ENCODE measurements at regions not wholly inside any gene's neighbourhood (a gene's known extent, or its start where the extent isn't known, plus 50 kb on each side); places are given as distances from the start of the nearest gene placed in this dataset.

DNA sequence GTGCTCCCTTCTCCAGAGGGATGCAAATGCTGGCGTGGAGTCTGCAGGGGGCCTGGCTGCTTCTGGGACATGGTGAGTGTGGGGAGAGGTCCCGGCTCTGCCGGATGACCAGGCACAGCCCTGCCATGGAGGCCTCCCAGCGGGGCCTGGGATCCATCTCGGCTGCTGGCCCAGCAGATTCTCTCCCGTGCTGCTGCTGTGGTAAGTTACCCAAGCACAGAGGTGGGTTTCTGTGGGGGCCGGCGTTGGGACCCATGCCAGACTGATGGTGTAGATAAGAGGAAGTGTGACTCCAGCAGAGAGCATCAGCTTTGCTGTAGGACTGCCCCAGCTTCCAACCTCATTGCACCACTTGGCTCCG is 147.5 kb upstream of the B3GAT1 start:
- TF ChIP-seq, protein P1, sequence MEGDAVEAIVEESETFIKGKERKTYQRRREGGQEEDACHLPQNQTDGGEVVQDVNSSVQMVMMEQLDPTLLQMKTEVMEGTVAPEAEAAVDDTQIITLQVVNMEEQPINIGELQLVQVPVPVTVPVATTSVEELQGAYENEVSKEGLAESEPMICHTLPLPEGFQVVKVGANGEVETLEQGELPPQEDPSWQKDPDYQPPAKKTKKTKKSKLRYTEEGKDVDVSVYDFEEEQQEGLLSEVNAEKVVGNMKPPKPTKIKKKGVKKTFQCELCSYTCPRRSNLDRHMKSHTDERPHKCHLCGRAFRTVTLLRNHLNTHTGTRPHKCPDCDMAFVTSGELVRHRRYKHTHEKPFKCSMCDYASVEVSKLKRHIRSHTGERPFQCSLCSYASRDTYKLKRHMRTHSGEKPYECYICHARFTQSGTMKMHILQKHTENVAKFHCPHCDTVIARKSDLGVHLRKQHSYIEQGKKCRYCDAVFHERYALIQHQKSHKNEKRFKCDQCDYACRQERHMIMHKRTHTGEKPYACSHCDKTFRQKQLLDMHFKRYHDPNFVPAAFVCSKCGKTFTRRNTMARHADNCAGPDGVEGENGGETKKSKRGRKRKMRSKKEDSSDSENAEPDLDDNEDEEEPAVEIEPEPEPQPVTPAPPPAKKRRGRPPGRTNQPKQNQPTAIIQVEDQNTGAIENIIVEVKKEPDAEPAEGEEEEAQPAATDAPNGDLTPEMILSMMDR (IDR thresholded peaks at IDR 0.05): no peak
- no peaks in the 10 kb centered on the region for H3K9me3 ChIP-seq (ENCODE audit: control insufficient read depth, low read length)

DNA sequence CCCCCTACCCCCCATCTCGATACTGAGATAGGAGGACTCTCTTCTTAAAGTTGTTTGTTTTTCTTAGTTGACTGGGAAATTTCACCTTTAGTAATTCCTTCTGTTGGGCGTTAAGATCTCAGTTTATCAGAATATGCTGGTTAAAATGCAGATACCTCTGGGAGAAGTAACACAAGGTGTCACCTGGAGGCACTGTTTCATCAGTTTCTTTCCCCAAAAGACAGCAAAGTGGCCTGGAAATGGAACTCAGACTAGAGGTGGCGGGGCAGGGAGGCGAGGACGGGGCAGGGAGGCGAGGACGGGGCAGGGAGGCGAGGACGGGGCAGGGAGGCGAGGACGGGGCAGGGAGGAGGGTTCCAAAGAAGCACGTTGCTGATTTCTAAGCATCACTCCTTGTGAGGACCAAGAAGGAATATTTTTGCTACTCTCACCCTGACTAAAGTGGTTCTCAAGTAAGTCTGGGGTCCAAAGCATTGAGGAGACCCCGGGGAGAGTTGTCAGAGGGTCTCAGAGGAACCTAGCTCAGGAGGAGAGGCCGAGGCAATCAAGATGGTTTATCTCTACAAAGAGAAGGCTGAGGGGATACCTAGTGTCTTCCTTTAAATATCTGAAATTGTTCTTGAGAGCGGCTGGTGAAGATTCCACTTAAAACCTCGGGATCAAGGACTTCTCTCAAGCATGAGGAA is 147.0 kb upstream of the B3GAT1 start:
- Histone ChIP-seq H3K27me3 (ENCODE audit: control insufficient read depth, insufficient read depth, low read length) (no peaks in the 10 kb centered on the region), H3K36me3 (ENCODE audit: control insufficient read depth, insufficient read depth, low read length) (no peaks in the 10 kb centered on the region), H3K9ac (no peak overlapping the region), H2AFZ (no peak overlapping the region), H3K27ac (no peak overlapping the region), H3K4me3 (ENCODE audit: low read depth, low read length) (no peak overlapping the region), H3K79me2 (no peaks in the 10 kb centered on the region), H3K9me3 (ENCODE audit: control insufficient read depth, low read length) (no peaks in the 10 kb centered on the region), H3K4me1 (no peaks in the 10 kb centered on the region), H3K4me2 (ENCODE audit: low read length) (no peak overlapping the region)
- TF ChIP-seq, protein P1 (IDR thresholded peaks at IDR 0.05): no peak

More for the DNA sequence above, 147.5 kb upstream of the B3GAT1 start:
- no peaks in the 10 kb centered on the region for H3K79me2 ChIP-seq
- H3K36me3 ChIP-seq (ENCODE audit: control insufficient read depth, insufficient read depth, low read length): no peaks in the 10 kb centered on the region
- no peak overlapping the region for H2AFZ ChIP-seq
- no peak overlapping the region for H3K4me3 ChIP-seq (ENCODE audit: low read depth, low read length)
- no peak overlapping the region for H3K9ac ChIP-seq
- no peak overlapping the region for H3K27ac ChIP-seq
- no peak overlapping the region for H3K4me2 ChIP-seq (ENCODE audit: low read length)
- no peaks in the 10 kb centered on the region for H3K4me1 ChIP-seq
- H3K27me3 ChIP-seq (ENCODE audit: control insufficient read depth, insufficient read depth, low read length): no peaks in the 10 kb centered on the region

DNA sequence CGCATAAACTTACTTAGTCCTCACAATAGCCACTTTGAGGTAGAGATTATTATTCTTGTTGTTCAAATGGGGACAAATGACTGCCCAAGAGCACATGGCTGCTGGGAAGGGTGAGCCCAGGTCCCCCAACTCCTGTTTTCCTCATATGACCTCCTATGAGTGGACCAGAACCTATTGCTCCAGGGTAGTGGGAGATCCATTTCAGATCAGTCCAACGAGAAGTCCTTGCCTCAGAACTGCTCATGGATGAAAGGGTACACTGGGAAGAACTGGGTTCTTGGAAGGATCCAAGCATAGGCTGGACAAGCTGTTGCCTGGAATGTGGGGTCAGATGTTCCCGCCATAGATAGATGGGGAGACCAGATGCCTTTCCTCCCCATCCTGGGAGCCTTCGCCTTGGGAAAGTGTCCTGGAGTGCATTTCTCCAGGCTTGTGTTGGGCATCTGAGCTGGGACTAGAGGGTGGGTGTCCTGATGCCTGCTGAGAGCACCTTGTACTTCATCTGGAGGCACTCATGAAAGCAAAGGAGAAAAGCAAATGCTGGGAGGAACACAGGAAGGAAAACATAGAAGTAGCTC is 146.3 kb upstream of the B3GAT1 start:
- Histone ChIP-seq H3K4me1 (no peaks in the 10 kb centered on the region), H3K27me3 (ENCODE audit: control insufficient read depth, insufficient read depth, low read length) (no peaks in the 10 kb centered on the region), H3K27ac (no peak overlapping the region), H2AFZ (no peak overlapping the region), H3K4me3 (ENCODE audit: low read depth, low read length) (no peak overlapping the region), H3K9ac (no peak overlapping the region), H3K36me3 (ENCODE audit: control insufficient read depth, insufficient read depth, low read length) (no peaks in the 10 kb centered on the region), H3K79me2 (no peaks in the 10 kb centered on the region), H3K4me2 (ENCODE audit: low read length) (no peak overlapping the region), H3K9me3 (ENCODE audit: control insufficient read depth, low read length) (no peaks in the 10 kb centered on the region)
- TF ChIP-seq, protein P1 (IDR thresholded peaks at IDR 0.05): no peak

DNA sequence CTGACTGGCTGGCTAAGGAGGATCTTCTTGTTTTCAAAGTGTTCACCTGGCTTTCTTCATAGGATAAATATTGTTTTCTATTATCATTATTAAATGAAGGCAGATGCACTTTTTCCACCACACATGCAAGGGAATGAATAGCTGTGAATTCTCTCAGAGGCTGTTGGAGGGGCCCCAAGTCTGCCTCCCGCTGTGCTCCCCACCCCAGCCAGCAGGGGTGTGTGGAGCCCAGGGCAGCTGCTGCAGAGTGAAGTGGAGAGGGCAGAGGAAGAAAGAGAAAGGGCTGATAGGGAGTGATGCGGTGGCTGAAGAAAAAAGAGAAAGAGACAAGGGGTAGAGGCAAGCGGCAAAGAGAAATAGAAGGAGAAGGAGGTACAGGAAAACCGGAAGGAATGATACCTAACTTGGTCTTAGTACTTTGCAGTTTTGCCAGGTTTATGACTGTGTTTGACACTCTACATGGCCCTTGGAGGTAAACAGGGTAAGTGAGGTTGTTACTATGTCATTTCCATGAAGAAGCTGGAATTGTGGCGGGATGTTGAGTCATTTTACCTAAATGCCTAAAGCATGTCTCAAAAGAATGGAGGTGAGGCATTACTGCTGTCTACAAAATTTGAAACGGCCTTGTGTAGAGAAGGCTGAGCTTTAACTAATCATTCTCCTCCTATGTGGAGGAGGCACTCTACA is 145.7 kb upstream of the B3GAT1 start:
- TF ChIP-seq, protein P1 (IDR thresholded peaks at IDR 0.05): no peak
- Histone ChIP-seq H3K9ac (no peak overlapping the region), H3K4me1 (no peaks in the 10 kb centered on the region), H3K27ac (no peak overlapping the region), H3K4me3 (ENCODE audit: low read depth, low read length) (no peak overlapping the region), H3K4me2 (ENCODE audit: low read length) (no peak overlapping the region), H3K36me3 (ENCODE audit: control insufficient read depth, insufficient read depth, low read length) (no peaks in the 10 kb centered on the region), H3K9me3 (ENCODE audit: control insufficient read depth, low read length) (no peaks in the 10 kb centered on the region), H3K79me2 (no peaks in the 10 kb centered on the region), H2AFZ (no peak overlapping the region), H3K27me3 (ENCODE audit: control insufficient read depth, insufficient read depth, low read length) (no peaks in the 10 kb centered on the region)

All from parathyroid adenoma (tissue), 2 donors.